ENCODE measurements at regions not wholly inside any gene's neighbourhood (a gene's known extent, or its start where the extent isn't known, plus 50 kb on each side); places are given as distances from the start of the nearest gene placed in this dataset.

GRCh38 chr9:678897-679296 is 162.6 kb upstream of the DMRT1 start:
- TF ChIP-seq CTCF (IDR thresholded peaks at IDR 0.05 in 8 of 11, conservative IDR thresholded peaks at IDR 0.05 in 3 of 11) (no peak), POLR2A (IDR thresholded peaks at IDR 0.05) (no peak)
